Skeletal muscle tissue (tissue), 3 donors: ENCODE measurements at regions not wholly inside any gene's neighbourhood (a gene's known extent, or its start where the extent isn't known, plus 50 kb on each side); places are given as distances from the start of the nearest gene placed in this dataset.
"Not testable (repeated sequence)": the region's sequence is repeated elsewhere in the genome, so short reads cannot be mapped to it uniquely, and the experiment has no call there.

Source experiments
- H3K27ac ChIP-seq: one replicate; pipeline ENCODE4 v1.7.0; 2013; ENCODE audit warnings: mild to moderate bottlenecking, low read depth, low read length, inconsistent platforms
- H3K27me3 ChIP-seq, 3 donors: one replicate each; pipeline ENCODE4 v1.7.0; 2013; ENCODE audit warnings: low read length in 3 of 3; ENCODE audit not compliant: control insufficient read depth in 3 of 3, insufficient read depth in 3 of 3
- H3K36me3 ChIP-seq, 3 donors: one replicate each; pipeline ENCODE4 v1.7.0; 2013; ENCODE audit warnings: low read length in 3 of 3; ENCODE audit not compliant: control insufficient read depth in 3 of 3, insufficient read depth in 3 of 3
- H3K4me1 ChIP-seq, 3 donors: one replicate each; pipeline ENCODE4 v1.7.0; 2013; ENCODE audit warnings: low read length in 3 of 3, mild to moderate bottlenecking in 3 of 3; ENCODE audit not compliant: control insufficient read depth in 3 of 3, insufficient read depth in 3 of 3
- H3K4me3 ChIP-seq, 3 donors: one replicate each; pipeline ENCODE4 v1.7.0; 2013; ENCODE audit warnings: low read length in 3 of 3
- H3K9ac ChIP-seq, 3 donors: one replicate each; pipeline ENCODE4 v1.7.0; 2013; ENCODE audit warnings: low read length in 3 of 3, mild to moderate bottlenecking in 3 of 3, moderate library complexity in 2 of 3, low read depth in 1 of 3
- H3K9me3 ChIP-seq, 3 donors: one replicate each; pipeline ENCODE4 v1.7.0; 2013; ENCODE audit warnings: low read length in 3 of 3; ENCODE audit not compliant: control insufficient read depth in 3 of 3
- donor health status: Osteomylitis.

GRCh38 chr1:41308520-41308919 is 52.7 kb upstream of the FOXO6 start:
- H3K27me3 ChIP-seq, H3K27ac ChIP-seq, H3K36me3 ChIP-seq: not testable (repeated sequence)

GRCh38 chr1:41305576-41306363 is 55.5 kb upstream of the FOXO6 start:
- Histone ChIP-seq H3K36me3 (no peaks in the 10 kb centered on the region), H3K27me3 (no peaks in the 10 kb centered on the region), H3K4me1 (peaks cover 0 to 5% (median 0%) of the 10 kb centered on the region in 3 donors), H3K4me3 (no peak overlapping the region), H3K9ac (no peak overlapping the region), H3K27ac (no peak overlapping the region), H3K9me3 (no peaks in the 10 kb centered on the region)

More at GRCh38 chr1:41308520-41308919, 52.7 kb upstream of the FOXO6 start:
- H3K9ac ChIP-seq, H3K4me1 ChIP-seq, H3K4me3 ChIP-seq, H3K9me3 ChIP-seq: not testable (repeated sequence)

- H3K9me3 ChIP-seq: no peaks in the 10 kb centered on the region
- no peaks in the 10 kb centered on the region for H3K36me3 ChIP-seq
- peaks cover 4 to 10% (median 4%) of the 10 kb centered on the region in 3 donors for H3K4me1 ChIP-seq
- no peak overlapping the region for H3K27ac ChIP-seq
- no peak overlapping the region for H3K4me3 ChIP-seq
- H3K27me3 ChIP-seq: no peaks in the 10 kb centered on the region
- no peak overlapping the region for H3K9ac ChIP-seq
Observed at GRCh38 chr1:41296506-41296905, 54.4 kb upstream of the SCMH1 start.

- H3K4me3 ChIP-seq: no peak overlapping the region
- peaks cover 4 to 10% (median 4%) of the 10 kb centered on the region in 3 donors for H3K4me1 ChIP-seq
- H3K36me3 ChIP-seq: no peaks in the 10 kb centered on the region
- H3K9ac ChIP-seq: peak overlapping the region in 1 of 3 donors; percentile 20
- H3K9me3 ChIP-seq: no peaks in the 10 kb centered on the region
- peaks cover 6 to 16% (median 11%) of the 10 kb centered on the region in 3 donors for H3K27me3 ChIP-seq
- H3K27ac ChIP-seq: no peak overlapping the region
Observed at GRCh38 chr1:41294216-41294615, 52.1 kb upstream of the SCMH1 start.

GRCh38 chr1:41293779-41294178 is 51.7 kb upstream of the SCMH1 start:
- Histone ChIP-seq H3K4me3 (no peak overlapping the region), H3K9ac (peak overlapping the region in 1 of 3 donors; percentile 20), H3K27ac (no peak overlapping the region)

More at GRCh38 chr1:41293779-41294178, 51.7 kb upstream of the SCMH1 start:
- H3K27me3 ChIP-seq: peaks cover 6 to 18% (median 11%) of the 10 kb centered on the region in 3 donors
- H3K4me1 ChIP-seq: peaks cover 4 to 10% (median 4%) of the 10 kb centered on the region in 3 donors
- no peaks in the 10 kb centered on the region for H3K36me3 ChIP-seq
- H3K9me3 ChIP-seq: no peaks in the 10 kb centered on the region
